GM12874 (cell line): ENCODE measurements at regions not wholly inside any gene's neighbourhood (a gene's known extent, or its start where the extent isn't known, plus 50 kb on each side); places are given as distances from the start of the nearest gene placed in this dataset.

ENCODE experiments used
- CTCF ChIP-seq: IDR thresholded peaks from 2 replicates; pipeline ENCODE4 v1.5.1; 2011; ENCODE audit warnings: low read depth, mild to moderate bottlenecking, control low read depth, low read length, moderate library complexity; ENCODE audit not compliant: insufficient read depth

GRCh38 chr16:51853586-51853985, 693.4 kb downstream of the TOX3 start:
- no peak for TF ChIP-seq CTCF

- no peak for TF ChIP-seq CTCF
Observed at GRCh38 chr16:51852892-51853291, 694.1 kb downstream of the TOX3 start.

DNA sequence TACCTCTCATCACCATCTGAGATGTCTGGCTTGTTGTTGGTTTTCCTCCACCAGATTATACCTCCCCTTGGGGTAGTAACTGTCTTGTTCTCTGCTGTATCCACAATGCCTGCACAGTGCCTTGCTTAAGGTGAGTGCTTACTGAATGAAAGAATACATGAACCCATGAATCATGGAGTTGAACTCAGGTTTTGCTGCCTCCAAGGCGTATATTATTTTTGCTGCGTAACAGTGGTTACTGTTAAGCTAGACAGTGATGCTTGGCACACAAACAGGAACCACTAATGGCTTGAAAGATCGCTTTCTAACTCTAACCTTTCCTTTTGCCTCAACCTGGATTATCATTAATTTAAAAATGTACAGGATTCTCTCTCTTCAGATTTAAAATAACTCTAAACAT, 695.8 kb downstream of the TOX3 start:
- no peak for TF ChIP-seq CTCF

GRCh38 chr16:51849715-51850114, 697.2 kb downstream of the TOX3 start:
- no peak for TF ChIP-seq CTCF

GRCh38 chr16:51845586-51846305, 694.7 kb upstream of the SALL1 start:
- TF ChIP-seq CTCF = no peak

DNA sequence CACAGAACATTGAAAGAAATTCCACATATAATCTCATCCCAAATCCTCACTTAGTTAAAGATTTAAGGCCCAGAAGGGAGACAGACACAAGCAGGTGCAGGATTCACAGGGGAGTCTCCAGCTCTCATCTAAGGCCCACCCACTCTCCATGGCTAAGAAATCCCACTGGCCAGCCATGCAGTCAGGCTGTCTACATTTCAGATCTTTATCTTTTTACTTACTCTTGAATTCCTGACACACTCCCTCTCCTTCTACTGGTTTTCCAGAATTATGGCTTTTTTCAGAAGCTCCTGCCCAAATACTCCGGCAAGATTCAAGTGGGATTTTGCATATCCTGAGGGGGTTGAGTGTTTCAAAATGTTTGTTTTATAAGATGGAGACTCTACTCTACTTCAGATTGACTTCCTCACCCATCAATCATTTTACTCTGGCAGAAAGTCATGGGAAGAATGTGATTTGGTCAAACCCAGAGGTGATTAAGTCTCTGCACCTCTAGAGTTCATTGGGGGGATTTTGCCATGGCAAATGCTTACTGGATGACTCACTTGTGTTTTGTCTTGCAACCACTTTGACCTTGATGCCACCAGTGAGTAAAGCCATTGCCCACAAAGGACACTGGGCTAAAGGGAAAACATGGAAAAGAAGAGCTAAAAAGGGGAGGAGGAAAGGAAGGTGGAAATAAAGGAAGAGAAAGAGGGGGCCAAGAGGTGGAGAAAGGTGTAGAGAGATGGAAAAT, 688.8 kb upstream of the SALL1 start:
- no peak for TF ChIP-seq CTCF

DNA sequence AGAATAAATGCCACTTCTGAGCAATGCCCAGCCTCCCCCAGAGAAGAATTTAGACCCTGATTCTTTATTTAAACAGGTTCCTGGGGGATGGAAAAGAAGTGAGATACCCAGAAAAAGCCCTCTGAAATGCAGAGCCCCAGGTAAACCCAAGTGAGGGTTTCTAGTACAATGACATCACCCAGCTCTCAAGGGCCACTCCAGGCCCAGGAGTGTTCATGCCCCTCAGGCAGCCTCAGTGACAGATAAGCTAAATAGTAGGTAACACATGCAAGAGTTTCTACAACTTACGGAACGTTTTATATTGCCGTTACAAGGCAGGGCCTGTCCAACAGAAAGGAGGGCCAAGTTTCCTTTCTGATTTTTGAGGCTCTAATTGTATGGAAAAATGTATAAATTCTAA, 683.7 kb upstream of the SALL1 start:
- no peak for TF ChIP-seq CTCF
